Brain microvascular endothelial cell (primary cell): ENCODE measurements at regions not wholly inside any gene's neighbourhood (a gene's known extent, or its start where the extent isn't known, plus 50 kb on each side); places are given as distances from the start of the nearest gene placed in this dataset.
A peak's percentile ranks its signal among the peaks of the same experiment; 100 is the strongest.
"Not testable (repeated sequence)": the region's sequence is repeated elsewhere in the genome, so short reads cannot be mapped to it uniquely, and the experiment has no call there.

Experiments
- DNase-seq: peaks from one replicate; pipeline ENCODE4 v3.0.0-alpha.2; 2020
- H3K27ac ChIP-seq: fragments of 250-450 bp; sonication (Bioruptor Pico); 2 replicates; pipeline ENCODE4 v1.5.1; 2020; ENCODE audit warnings: mild to moderate bottlenecking, moderate library complexity
- H3K27me3 ChIP-seq: fragments of 250-450 bp; sonication (Bioruptor Pico); replicated peaks from 2 replicates; pipeline ENCODE4 v1.5.1; 2020; ENCODE audit warnings: mild to moderate bottlenecking
- H3K36me3 ChIP-seq: fragments of 250-450 bp; sonication (Bioruptor Pico); replicated peaks from 2 replicates; pipeline ENCODE4 v1.5.1; 2020; ENCODE audit warnings: mild to moderate bottlenecking
- H3K4me3 ChIP-seq: 2 replicates; pipeline ENCODE4 v1.5.1; 2011; ENCODE audit warnings: low read depth, mild to moderate bottlenecking, control low read depth, low read length, moderate library complexity
- CTCF ChIP-seq: IDR thresholded peaks from 2 replicates; pipeline ENCODE4 v1.5.1; 2011; ENCODE audit warnings: low read depth, mild to moderate bottlenecking, moderate library complexity, low read length, control low read depth, inconsistent platforms; ENCODE audit errors: missing control alignments
- in situ Hi-C: cut with HindIII; loops from 2 replicates; pipeline ENCODE4 v1.10.0; 2017; ENCODE audit warnings: low sequenced_read_pairs, low pct_ligation_motif_present

- H3K27ac ChIP-seq, DNase-seq, in situ Hi-C loops, H3K4me3 ChIP-seq, H3K27me3 ChIP-seq, H3K36me3 ChIP-seq: not testable (repeated sequence)
Measured at GRCh38 chr1:176396604-176397395, 66.2 kb upstream of the PAPPA2 start.

- Histone ChIP-seq H3K27ac (no peak overlapping the region), H3K4me3 (no peak overlapping the region), H3K27me3 (no peaks in the 10 kb centered on the region), H3K36me3 (no peaks in the 10 kb centered on the region)
- in situ Hi-C loops = no loop called here
- DNase-seq = no peak
- no peak for TF ChIP-seq CTCF
Measured at GRCh38 chr1:176391621-176392020, 71.4 kb upstream of the PAPPA2 start.

GRCh38 chr1:176384841-176385240, 78.1 kb upstream of the PAPPA2 start:
- Histone ChIP-seq H3K4me3 (no peak overlapping the region), H3K36me3 (no peaks in the 10 kb centered on the region), H3K27ac (no peak overlapping the region), H3K27me3 (no peaks in the 10 kb centered on the region)
- in situ Hi-C loops = no loop called here
- TF ChIP-seq CTCF = no peak
- no peak for DNase-seq

GRCh38 chr1:176382163-176382562, 80.8 kb upstream of the PAPPA2 start:
- H3K27me3 ChIP-seq = no peaks in the 10 kb centered on the region
- H3K4me3 ChIP-seq = no peak overlapping the region
- H3K27ac ChIP-seq = no peak overlapping the region
- in situ Hi-C loops = no loop called here
- no peaks in the 10 kb centered on the region for H3K36me3 ChIP-seq
- no peak for TF ChIP-seq CTCF
- no peak for DNase-seq

GRCh38 chr1:176379626-176380339, 83.2 kb upstream of the PAPPA2 start:
- in situ Hi-C loops = no loop called here
- H3K36me3 ChIP-seq = no peaks in the 10 kb centered on the region
- H3K27me3 ChIP-seq = no peaks in the 10 kb centered on the region
- H3K4me3 ChIP-seq = no peak overlapping the region
- H3K27ac ChIP-seq = no peak overlapping the region
- TF ChIP-seq CTCF = no peak
- DNase-seq = no peak

GRCh38 chr1:176374967-176375569, 87.9 kb upstream of the PAPPA2 start:
- Histone ChIP-seq H3K4me3 (no peak overlapping the region), H3K36me3 (no peaks in the 10 kb centered on the region), H3K27ac (no peak overlapping the region), H3K27me3 (no peaks in the 10 kb centered on the region)
- in situ Hi-C loops = no loop called here
- TF ChIP-seq CTCF = peak; percentile 83
- DNase-seq = peak; percentile 68
